CD4-positive, alpha-beta T cell treated with Interleukin-4 for 1 hour (primary cell): ENCODE measurements at regions not wholly inside any gene's neighbourhood (a gene's known extent, or its start where the extent isn't known, plus 50 kb on each side); places are given as distances from the start of the nearest gene placed in this dataset.
"Not testable (repeated sequence)": the region's sequence is repeated elsewhere in the genome, so short reads cannot be mapped to it uniquely, and the experiment has no call there.

Experiments
- DNase-seq, 2 donors: peaks; one replicate each; pipeline ENCODE4 v3.0.0-alpha.2; 2020 to 2022

DNA sequence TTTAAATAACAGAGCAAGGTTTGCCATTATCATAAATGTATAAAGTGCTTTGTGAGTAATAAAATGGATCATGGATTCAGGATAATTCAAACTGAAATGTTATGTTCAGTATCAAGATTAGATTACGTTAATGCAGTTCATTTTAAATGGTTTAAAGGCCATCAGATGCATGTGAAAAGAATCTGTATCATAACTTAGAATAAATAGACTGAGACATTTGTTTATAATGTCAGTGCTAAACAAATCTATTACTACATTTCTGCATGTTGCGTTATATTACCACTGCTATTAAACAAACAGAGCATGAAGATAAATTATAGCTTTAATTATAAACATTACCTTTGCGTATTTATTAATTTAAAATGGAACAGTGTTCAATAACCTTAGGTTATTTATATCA is 160.2 kb downstream of the TOX3 start:
- DNase-seq, result no peak

DNA sequence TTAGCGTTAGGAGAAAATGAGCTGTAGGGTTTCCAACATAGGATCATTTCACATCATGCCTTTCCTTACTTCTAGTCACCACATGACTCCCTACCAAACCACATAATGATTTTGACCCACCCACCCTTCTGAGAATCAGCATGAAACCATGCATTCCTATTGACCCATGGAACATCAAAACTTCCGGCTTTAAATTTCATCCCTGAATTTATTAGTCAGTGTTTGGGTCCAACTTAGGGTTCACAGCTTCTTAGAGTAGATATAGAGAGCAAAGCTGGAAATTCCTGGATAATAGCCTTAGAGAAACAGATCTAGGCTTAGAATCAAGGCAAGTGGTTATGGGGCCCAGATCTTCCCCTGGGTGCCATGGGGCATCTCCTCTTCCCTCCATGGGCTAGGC is 162.6 kb downstream of the TOX3 start:
- DNase-seq, result no peak

GRCh38 chr16:52383640-52384292 is 163.2 kb downstream of the TOX3 start:
- no peak for DNase-seq

- no peak for DNase-seq
These were observed 163.8 kb downstream of the TOX3 start for GRCh38 chr16:52383119-52383518.

DNA sequence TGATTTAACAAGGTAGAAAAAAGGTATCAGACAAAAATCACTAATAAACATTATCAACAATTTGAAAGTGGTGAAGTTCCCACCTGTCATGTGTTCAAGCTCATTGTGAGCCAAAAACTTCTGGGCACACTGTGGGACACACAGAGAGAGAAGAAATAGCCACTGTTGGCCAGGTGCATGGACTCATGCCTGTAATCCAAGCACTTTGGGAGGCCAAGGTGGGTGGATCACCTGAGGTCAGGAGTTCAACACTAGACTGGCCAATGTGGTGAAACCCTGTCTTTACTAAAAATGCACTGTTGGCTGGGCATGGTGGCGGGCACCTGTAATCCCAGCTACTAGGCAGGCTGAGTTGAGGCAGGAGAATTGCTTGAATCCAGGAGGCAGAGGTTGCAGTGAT is 167.4 kb downstream of the TOX3 start:
- DNase-seq, result no peak

DNA sequence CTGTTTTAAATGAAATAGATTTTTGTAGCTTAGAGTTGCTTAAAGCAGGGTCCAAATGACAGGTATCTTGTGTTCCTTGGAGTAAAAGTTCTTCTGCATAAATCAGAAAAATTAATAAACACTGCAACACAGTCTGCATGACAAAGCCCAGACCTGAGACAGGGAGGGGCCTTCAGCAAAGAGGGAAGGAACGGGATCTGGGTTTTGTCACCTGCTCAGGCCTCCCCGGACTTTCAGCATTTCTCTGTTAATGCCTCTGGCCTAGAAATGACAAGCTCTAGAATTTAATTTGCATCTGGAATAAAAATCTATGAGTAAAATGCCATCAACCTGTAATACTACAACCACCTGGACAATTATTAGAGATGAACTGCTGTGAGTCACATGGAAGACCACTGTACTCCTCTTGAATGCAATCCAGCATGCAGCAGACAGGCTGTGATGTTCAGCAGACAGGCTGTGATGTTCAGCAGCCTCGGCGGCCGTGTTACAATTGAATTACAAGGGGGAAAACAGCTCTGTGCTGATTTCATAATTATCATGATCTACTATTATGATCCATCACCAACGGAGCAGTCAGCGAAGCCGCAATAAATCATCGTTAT is 170.2 kb downstream of the TOX3 start:
- DNase-seq, result no peak

DNA sequence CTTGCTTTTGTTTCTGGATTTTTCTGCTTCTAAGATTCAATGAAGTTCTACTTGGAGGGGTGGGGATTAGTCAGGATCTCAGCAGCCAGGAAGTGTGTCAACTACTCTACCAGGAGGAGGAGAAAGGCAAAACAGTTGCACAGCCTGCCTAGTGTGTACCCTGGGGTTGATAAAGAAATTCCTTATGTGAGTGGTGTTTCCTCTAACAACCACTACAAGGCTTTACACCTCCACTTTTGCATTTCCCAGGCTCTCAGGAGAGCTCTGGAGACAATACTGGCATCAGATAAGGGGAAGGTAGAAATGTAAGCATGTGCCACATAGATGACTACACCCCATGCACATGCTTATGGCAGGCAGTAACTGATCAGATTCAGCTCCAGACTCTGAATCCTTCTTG is 174.6 kb downstream of the TOX3 start:
- no peak for DNase-seq

DNA sequence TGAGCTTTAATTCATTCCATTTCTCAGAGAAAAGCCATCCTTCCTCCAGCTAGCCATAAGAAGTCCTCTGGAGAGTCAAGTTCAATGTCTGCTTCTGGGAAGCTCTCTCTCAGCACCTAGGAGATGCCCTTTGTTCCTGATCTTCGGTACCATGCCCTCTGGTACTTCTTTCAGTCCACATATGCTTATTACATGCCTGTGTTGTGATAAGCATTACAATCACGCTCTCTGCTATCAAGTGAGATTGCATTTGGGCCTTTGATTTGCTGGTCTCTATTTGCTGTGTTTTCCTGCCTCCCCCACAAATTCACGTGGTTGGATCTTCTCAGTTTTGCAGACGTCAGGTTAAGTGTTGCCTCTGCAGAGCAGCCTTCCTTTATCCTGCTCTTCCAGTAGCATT is 178.1 kb downstream of the TOX3 start:
- no peak for DNase-seq

- DNase-seq, result no peak
These were observed 179.1 kb downstream of the TOX3 start for GRCh38 chr16:52367821-52368220.

DNA sequence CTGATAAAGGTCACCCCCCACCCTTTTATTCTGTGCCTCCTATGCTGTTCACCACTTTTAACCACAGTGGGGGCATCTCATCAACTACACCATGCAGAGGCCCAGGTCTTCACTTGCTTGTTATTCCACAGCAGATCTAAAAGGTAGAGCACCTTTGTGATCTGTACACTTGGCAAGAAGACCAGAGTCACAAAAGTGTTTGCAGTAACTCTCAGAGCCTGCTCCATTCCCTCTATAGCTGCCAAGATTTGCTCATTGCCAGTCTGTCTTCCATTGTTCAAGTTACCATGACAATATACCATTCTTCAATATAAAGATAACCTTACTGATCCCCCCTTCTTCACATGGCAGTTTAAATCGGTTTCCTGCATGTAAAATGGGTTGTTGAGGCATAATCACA is 180.0 kb downstream of the TOX3 start:
- DNase-seq, result no peak

GRCh38 chr16:52364500-52364899 is 182.4 kb downstream of the TOX3 start:
- no peak for DNase-seq

- no peak for DNase-seq
These were observed 183.9 kb downstream of the TOX3 start for GRCh38 chr16:52363082-52363481.

GRCh38 chr16:52357711-52358110 is 189.2 kb downstream of the TOX3 start:
- no peak for DNase-seq

DNA sequence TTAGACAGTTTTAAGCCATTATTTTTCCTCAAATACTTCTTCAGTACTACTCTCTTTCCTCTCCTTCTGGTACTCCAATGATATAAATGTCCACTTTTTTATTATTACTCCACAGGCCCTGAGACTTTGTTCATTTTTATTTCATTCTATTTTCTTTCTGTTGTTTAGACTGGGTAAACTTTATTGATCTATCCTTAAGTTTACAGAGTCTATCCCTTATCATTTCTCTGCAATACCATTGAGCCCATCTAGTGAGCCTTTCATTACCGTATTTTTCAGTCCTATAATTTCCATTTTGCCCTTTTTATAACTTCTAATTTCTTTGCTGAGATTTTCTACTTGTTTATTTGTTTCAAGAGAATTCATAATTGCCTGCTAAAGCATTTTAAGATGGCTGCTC is 193.7 kb downstream of the TOX3 start:
- no peak for DNase-seq

DNA sequence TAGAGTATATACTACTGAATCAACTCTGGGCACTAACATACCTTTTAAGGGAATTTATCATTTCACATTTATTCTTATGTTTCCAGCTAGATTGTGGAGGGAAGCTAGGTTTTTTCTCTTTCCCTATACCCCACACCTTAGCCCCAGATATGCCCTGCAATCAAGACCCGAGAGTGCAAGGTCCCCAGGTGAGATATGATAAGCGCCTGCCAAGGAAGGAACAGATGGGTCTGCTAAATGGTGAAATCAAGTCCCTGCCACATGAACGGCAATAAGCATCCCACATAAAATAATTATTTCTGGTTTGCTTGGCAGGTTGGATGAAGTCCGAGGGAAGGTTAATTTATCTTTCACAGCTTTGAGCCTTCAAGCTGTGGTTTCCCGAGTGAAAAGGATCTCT is 195.5 kb downstream of the TOX3 start:
- DNase-seq, result no peak

DNA sequence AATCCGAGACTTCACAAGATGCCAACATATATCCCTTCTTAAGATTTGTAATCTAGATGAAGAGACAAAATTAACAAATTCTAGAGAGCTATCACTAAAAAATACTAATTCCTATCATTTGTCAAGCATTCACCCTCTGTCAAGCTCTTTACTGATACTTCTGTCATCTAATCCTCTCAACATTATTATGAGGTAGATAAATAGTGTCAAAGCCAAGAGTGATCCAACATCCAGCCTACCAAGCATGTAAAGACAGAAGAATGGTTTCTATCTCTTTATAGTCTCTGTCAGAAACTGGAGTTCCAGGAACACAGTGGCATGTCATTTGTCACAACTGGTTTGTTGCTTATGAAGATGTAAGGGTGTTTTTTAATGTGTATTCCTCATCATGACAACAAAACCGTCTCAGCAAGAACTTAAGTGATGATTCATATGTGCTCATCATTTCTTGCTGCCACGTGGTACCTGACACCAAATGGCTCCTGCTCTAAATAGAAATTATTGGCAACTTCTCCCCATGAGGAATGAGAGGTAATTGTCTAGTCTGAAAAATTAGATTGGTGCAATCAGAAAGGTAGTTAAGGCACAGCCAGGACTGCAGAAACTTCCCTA is 196.8 kb downstream of the TOX3 start:
- DNase-seq, result no peak

DNA sequence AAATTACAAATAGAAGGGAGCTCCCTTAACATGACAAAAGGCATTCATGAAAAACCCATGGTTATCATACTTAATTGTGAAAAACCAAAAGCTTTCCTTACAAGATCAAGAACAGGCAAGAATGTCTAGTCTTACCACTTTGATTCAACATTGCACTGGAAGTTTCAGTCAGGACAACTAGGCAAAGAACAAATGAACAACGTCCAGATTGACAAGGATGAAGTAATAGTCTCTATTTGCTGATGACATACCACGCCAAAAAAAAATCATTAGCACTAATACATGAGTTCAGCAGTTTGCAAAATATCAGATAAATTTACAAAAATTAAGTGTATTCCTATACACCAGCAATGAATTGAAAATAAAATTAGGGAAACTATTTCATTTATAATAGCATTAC is 200.2 kb downstream of the TOX3 start:
- DNase-seq, result no peak

DNA sequence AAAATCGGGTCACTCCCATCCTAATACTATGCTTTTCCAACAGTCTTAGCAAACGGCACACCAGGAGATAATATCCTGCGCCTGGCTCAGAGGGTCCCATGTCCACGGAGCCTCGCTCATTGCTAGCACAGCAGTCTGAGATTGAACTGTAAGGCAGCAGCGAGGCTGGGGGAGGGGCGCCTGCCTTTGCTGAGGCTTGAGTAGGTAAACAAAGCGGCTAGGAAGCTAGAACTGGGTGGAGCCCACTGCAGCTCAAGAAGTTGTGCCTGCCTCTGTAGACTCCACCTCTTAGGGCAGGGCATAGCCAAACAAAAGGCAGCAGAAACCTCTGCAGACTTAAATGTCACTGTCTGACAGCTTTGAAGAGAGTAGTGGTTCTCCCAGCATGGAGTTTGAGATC is 213.3 kb downstream of the TOX3 start:
- DNase-seq, result not testable (repeated sequence)

DNA sequence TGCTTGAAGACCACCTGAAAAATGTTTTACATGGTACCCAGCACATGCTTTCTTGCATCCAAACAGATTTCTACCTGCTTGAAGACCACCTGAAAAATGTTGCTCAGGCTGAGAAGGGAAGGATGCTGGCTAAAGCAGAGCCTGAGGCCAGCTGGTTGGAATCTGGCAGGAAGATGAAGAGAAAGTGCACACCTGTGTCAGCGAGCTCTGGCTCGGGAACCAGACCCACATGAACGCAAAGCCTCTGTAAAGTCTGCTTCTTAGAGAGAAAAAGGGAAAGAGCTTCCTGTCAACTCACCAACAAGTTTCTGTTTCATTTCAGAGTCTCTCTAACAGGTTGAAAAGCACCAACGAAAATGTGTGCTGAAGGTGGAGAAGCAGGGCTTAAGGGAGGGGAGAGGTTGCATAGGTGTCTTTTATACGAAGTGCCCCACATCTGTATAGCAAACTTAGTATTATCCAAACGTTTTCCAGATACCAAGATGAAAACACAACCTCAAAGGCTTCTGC is 226.0 kb downstream of the TOX3 start:
- DNase-seq, result no peak

- DNase-seq, result no peak
These were observed 228.5 kb downstream of the TOX3 start for GRCh38 chr16:52318302-52319009.

- no peak for DNase-seq
These were observed 230.7 kb downstream of the TOX3 start for GRCh38 chr16:52316241-52316640.

GRCh38 chr16:52312716-52313115 is 234.2 kb downstream of the TOX3 start:
- no peak for DNase-seq

GRCh38 chr16:52309446-52310416 is 237.2 kb downstream of the TOX3 start:
- DNase-seq, result no peak
